ENCODE measurements at regions not wholly inside any gene's neighbourhood (a gene's known extent, or its start where the extent isn't known, plus 50 kb on each side); places are given as distances from the start of the nearest gene placed in this dataset.

DNA sequence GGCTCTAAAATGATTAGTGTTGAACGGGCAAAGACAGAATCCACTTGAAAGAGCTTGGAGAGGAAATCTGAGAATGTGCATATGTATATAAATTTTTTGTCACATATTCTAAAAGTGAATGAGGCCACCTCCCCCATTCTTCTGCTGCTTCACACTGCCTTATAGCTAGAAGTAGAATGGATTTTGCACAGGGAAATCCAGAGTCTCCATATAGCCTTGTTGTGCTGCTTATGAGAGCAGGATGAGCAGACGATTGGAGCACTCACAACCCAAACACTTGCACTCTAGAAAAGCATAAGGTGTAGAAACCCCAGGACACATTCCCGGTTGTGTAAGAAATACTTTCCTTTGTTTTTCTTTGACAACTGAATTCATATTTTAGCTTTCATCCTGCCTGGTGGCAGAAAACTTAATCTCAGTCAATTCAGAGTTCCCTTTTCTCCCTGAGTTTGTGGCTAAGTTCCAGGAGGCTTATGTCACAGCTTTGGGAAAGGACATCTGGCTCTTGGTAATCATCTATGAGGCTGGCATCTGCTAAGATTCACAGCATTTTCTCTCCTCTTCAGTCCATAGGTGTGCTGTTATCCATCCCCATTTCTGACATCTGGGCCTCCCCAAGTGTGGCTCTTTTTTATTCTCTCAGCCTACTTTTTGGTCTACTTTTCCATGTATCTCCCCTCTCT is 188.4 kb upstream of the PFN2 start:
- no peak overlapping the region for H2AFZ ChIP-seq (ENCODE audit: control insufficient read depth, low read length)
- TF ChIP-seq EZH2 (IDR thresholded peaks at IDR 0.05; ENCODE audit: low read length), result no peak
- TF ChIP-seq, protein P1, sequence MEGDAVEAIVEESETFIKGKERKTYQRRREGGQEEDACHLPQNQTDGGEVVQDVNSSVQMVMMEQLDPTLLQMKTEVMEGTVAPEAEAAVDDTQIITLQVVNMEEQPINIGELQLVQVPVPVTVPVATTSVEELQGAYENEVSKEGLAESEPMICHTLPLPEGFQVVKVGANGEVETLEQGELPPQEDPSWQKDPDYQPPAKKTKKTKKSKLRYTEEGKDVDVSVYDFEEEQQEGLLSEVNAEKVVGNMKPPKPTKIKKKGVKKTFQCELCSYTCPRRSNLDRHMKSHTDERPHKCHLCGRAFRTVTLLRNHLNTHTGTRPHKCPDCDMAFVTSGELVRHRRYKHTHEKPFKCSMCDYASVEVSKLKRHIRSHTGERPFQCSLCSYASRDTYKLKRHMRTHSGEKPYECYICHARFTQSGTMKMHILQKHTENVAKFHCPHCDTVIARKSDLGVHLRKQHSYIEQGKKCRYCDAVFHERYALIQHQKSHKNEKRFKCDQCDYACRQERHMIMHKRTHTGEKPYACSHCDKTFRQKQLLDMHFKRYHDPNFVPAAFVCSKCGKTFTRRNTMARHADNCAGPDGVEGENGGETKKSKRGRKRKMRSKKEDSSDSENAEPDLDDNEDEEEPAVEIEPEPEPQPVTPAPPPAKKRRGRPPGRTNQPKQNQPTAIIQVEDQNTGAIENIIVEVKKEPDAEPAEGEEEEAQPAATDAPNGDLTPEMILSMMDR (optimal IDR thresholded peaks at IDR 0.05 in 1 of 3, IDR thresholded peaks at IDR 0.05 in 1 of 3, conservative IDR thresholded peaks at IDR 0.05 in 1 of 3; ENCODE audit: extremely low read depth in 1 of 3, insufficient read depth in 2 of 3, low read length in 3 of 3), result no peak
- DNase-seq (ENCODE audit: low read depth, low spot score), result no peak

DNA sequence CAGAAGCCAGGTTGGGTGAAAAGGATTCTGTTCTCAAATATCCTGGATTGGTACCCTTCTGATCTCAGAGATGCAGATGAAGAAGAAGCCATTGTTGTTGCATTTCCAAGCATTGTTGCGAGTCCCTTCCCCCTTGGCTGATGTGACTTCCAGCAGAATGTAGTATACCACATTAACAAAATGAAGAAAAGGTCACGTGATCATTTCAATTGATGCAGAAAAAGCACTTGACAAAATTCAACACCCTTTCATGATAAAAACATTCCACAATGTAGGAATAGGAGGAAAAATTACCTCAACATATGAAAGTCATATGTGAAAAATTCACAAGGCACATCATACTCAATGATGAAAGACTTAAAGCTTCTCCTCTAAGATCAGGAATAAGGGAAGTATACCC is 181.9 kb upstream of the PFN2 start:
- Histone ChIP-seq H3K9me3 (ENCODE audit: control insufficient read depth, low read depth, low read length) (no peaks in the 10 kb centered on the region), H4K20me1 (ENCODE audit: control insufficient read depth, extremely low read depth, insufficient read depth, low read length) (no peaks in the 10 kb centered on the region), H3K4me2 (ENCODE audit: control insufficient read depth, extremely low read depth, insufficient read depth, low read depth, low read length) (no peak overlapping the region), H3K36me3 (ENCODE audit: control insufficient read depth in 2 of 2, extremely low read depth in 1 of 2, insufficient read depth in 2 of 2, low read length in 2 of 2) (no peaks in the 10 kb centered on the region), H3K27ac (ENCODE audit: control insufficient read depth, insufficient read depth, low read length) (no peak overlapping the region), H3K9me1 (ENCODE audit: control insufficient read depth, extremely low read depth, insufficient read depth, low read length) (no peaks in the 10 kb centered on the region), H3K79me2 (ENCODE audit: control insufficient read depth, insufficient read depth, low read length) (no peaks in the 10 kb centered on the region), H3K9ac (ENCODE audit: control insufficient read depth, extremely low read depth, insufficient read depth, low read length) (no peak overlapping the region), H2AFZ (ENCODE audit: control insufficient read depth, low read length) (no peak overlapping the region), H3K4me1 (ENCODE audit: control insufficient read depth, extremely low read depth, insufficient read depth, low read length) (peaks cover 13% of the 10 kb centered on the region), H3K4me3 (ENCODE audit: control insufficient read depth in 2 of 3, extremely low read depth in 1 of 3, insufficient read depth in 2 of 3, low read depth in 1 of 3, low read length in 3 of 3) (no peak overlapping the region), H3K27me3 (ENCODE audit: control insufficient read depth, extremely low read depth, insufficient read depth, low read length) (no peaks in the 10 kb centered on the region)
- dilution Hi-C loops (cut with MboI; ENCODE audit: extremely low pct_ligation_motif_present, low sequenced_read_pairs), result no loop called here
- DNase-seq (ENCODE audit: low read depth, low spot score) (no peak), FAIRE-seq (no peak)
- TF ChIP-seq EZH2 (IDR thresholded peaks at IDR 0.05; ENCODE audit: low read length), result no peak
- TF ChIP-seq, protein P1 (optimal IDR thresholded peaks at IDR 0.05 in 1 of 3, IDR thresholded peaks at IDR 0.05 in 1 of 3, conservative IDR thresholded peaks at IDR 0.05 in 1 of 3; ENCODE audit: extremely low read depth in 1 of 3, insufficient read depth in 2 of 3, low read length in 3 of 3), result no peak

More for the DNA sequence above, 188.4 kb upstream of the PFN2 start:
- Histone ChIP-seq H3K4me3 (ENCODE audit: control insufficient read depth in 2 of 3, extremely low read depth in 1 of 3, insufficient read depth in 2 of 3, low read depth in 1 of 3, low read length in 3 of 3) (no peak overlapping the region), H3K9me3 (ENCODE audit: control insufficient read depth, low read depth, low read length) (no peaks in the 10 kb centered on the region), H3K4me1 (ENCODE audit: control insufficient read depth, extremely low read depth, insufficient read depth, low read length) (no peaks in the 10 kb centered on the region), H3K4me2 (ENCODE audit: control insufficient read depth, extremely low read depth, insufficient read depth, low read depth, low read length) (no peak overlapping the region), H3K27ac (ENCODE audit: control insufficient read depth, insufficient read depth, low read length) (no peak overlapping the region), H3K27me3 (ENCODE audit: control insufficient read depth, extremely low read depth, insufficient read depth, low read length) (no peaks in the 10 kb centered on the region), H3K79me2 (ENCODE audit: control insufficient read depth, insufficient read depth, low read length) (no peaks in the 10 kb centered on the region), H4K20me1 (ENCODE audit: control insufficient read depth, extremely low read depth, insufficient read depth, low read length) (no peaks in the 10 kb centered on the region), H3K9ac (ENCODE audit: control insufficient read depth, extremely low read depth, insufficient read depth, low read length) (no peak overlapping the region), H3K9me1 (ENCODE audit: control insufficient read depth, extremely low read depth, insufficient read depth, low read length) (no peaks in the 10 kb centered on the region), H3K36me3 (ENCODE audit: control insufficient read depth in 2 of 2, extremely low read depth in 1 of 2, insufficient read depth in 2 of 2, low read length in 2 of 2) (no peaks in the 10 kb centered on the region)
- dilution Hi-C loops (cut with MboI; ENCODE audit: extremely low pct_ligation_motif_present, low sequenced_read_pairs), result no loop called here
- FAIRE-seq, result no peak
